ENCODE measurements at regions not wholly inside any gene's neighbourhood (a gene's known extent, or its start where the extent isn't known, plus 50 kb on each side); places are given as distances from the start of the nearest gene placed in this dataset.

GRCh38 chr5:163880302-163880701, 374.9 kb downstream of the MAT2B start:
- TF ChIP-seq JUND (IDR thresholded peaks at IDR 0.05) (no peak), CTCF (IDR thresholded peaks at IDR 0.05; ENCODE audit: low read depth, low read length, missing input control) (no peak), EGR1 (IDR thresholded peaks at IDR 0.05; ENCODE audit: low read depth in 2 of 2) (no peak), RXRA (IDR thresholded peaks at IDR 0.05) (no peak), REST (IDR thresholded peaks at IDR 0.05) (no peak), SP1 (IDR thresholded peaks at IDR 0.05) (no peak), RAD21 (IDR thresholded peaks at IDR 0.05) (no peak), HNF4G (IDR thresholded peaks at IDR 0.05) (no peak), MAX (IDR thresholded peaks at IDR 0.05) (no peak), FOXA2 (IDR thresholded peaks at IDR 0.05) (no peak), YY1 (IDR thresholded peaks at IDR 0.05) (no peak), TAF1 (conservative IDR thresholded peaks at IDR 0.05) (no peak), NR2F2 (IDR thresholded peaks at IDR 0.05) (no peak)

Measured in liver (tissue), 3 donors.